Lung (tissue), 11 donors: ENCODE measurements at regions not wholly inside any gene's neighbourhood (a gene's known extent, or its start where the extent isn't known, plus 50 kb on each side); places are given as distances from the start of the nearest gene placed in this dataset.

ENCODE experiments used
- ATAC-seq: fragments of 200-7000 bp; cut with Tn5 transposase; one replicate; pipeline ENCODE4 v1.9.1; 2020; ENCODE audit warnings: moderate number of reproducible peaks; ENCODE audit not compliant: insufficient read depth, low FRiP score
- DNase-seq, 3 donors: peaks; one replicate each; pipeline ENCODE4 v3.0.0-alpha.2; 2013 to 2017
- H3K27ac ChIP-seq, 2 donors: one replicate each; pipeline ENCODE4 v1.5.1; 2013; ENCODE audit warnings: mild to moderate bottlenecking in 2 of 2, moderate library complexity in 2 of 2, control low read depth in 1 of 2, inconsistent platforms in 1 of 2, low read depth in 1 of 2, low read length in 1 of 2
- H3K27me3 ChIP-seq, 3 donors: one replicate each; pipeline ENCODE4 v1.5.1; 2013; ENCODE audit warnings: low read length in 2 of 3; ENCODE audit not compliant: control insufficient read depth in 3 of 3, insufficient read depth in 3 of 3
- H3K36me3 ChIP-seq, 4 donors: one replicate each; pipeline ENCODE4 v1.5.1; 2013; ENCODE audit warnings: low read length in 4 of 4, mild to moderate bottlenecking in 1 of 4, moderate library complexity in 1 of 4; ENCODE audit not compliant: control insufficient read depth in 4 of 4, insufficient read depth in 4 of 4
- H3K4me1 ChIP-seq, 5 donors: one replicate each; pipeline ENCODE4 v1.5.1; 2013; ENCODE audit warnings: low read length in 5 of 5, mild to moderate bottlenecking in 2 of 5, moderate library complexity in 1 of 5; ENCODE audit not compliant: control insufficient read depth in 5 of 5, insufficient read depth in 5 of 5
- H3K4me3 ChIP-seq: one replicate; pipeline ENCODE4 v1.5.1; 2013; ENCODE audit warnings: mild to moderate bottlenecking, control low read depth, moderate library complexity
- H3K9ac ChIP-seq, 2 donors: one replicate each; pipeline ENCODE4 v1.5.1; 2013; ENCODE audit warnings: low read length in 2 of 2, control low read depth in 1 of 2; ENCODE audit not compliant: insufficient read depth in 1 of 2
- H3K9me3 ChIP-seq, 4 donors: one replicate each; pipeline ENCODE4 v1.5.1; 2013; ENCODE audit warnings: low read length in 3 of 4, mild to moderate bottlenecking in 1 of 4, moderate library complexity in 1 of 4; ENCODE audit not compliant: control insufficient read depth in 4 of 4, insufficient read depth in 3 of 4
- WGBS, 2 donors: extraction: QIAGEN DNeasy Blood & Tissue Kit; methylation state at CpG; one replicate each; pipeline ENCODE4 v1.1.7; 2013; 5-methylcytosine and 5-hydroxymethylcytosine counted together
- TF ChIP-seq, protein P1 (sequence below): IDR thresholded peaks from 2 replicates; pipeline ENCODE4 v1.5.1; 2012; ENCODE audit warnings: mild to moderate bottlenecking; ENCODE audit errors: control extremely low read depth, extremely low read depth
- donor health status: control.
- donor health status: control.
- donor health status: Bipolar disorder and iron deficiency.
- donor health status: healthy.
- donor health status: DM: yes; HTN: yes; CAD: no.

GRCh38 chr18:75931079-75931478 lies 503.6 kb upstream of the SMIM21 start:
- Histone ChIP-seq H3K9ac (no peak overlapping the region), H3K27ac (no peak overlapping the region), H3K9me3 (no peaks in the 10 kb centered on the region), H3K4me3 (no peak overlapping the region), H3K27me3 (no peaks in the 10 kb centered on the region), H3K4me1 (peaks cover 0 to 13% (median 0%) of the 10 kb centered on the region in 5 donors), H3K36me3 (no peaks in the 10 kb centered on the region)
- WGBS, 2 donors = 81 to 87% methylated on average over 2 of the region's 2 CpGs
- ATAC-seq (no peak), DNase-seq (peak in 2 of 3 donors; percentile 19 to 45)
- TF ChIP-seq, protein P1, sequence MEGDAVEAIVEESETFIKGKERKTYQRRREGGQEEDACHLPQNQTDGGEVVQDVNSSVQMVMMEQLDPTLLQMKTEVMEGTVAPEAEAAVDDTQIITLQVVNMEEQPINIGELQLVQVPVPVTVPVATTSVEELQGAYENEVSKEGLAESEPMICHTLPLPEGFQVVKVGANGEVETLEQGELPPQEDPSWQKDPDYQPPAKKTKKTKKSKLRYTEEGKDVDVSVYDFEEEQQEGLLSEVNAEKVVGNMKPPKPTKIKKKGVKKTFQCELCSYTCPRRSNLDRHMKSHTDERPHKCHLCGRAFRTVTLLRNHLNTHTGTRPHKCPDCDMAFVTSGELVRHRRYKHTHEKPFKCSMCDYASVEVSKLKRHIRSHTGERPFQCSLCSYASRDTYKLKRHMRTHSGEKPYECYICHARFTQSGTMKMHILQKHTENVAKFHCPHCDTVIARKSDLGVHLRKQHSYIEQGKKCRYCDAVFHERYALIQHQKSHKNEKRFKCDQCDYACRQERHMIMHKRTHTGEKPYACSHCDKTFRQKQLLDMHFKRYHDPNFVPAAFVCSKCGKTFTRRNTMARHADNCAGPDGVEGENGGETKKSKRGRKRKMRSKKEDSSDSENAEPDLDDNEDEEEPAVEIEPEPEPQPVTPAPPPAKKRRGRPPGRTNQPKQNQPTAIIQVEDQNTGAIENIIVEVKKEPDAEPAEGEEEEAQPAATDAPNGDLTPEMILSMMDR = no peak

- Histone ChIP-seq H3K9ac (no peak overlapping the region), H3K27ac (no peak overlapping the region), H3K36me3 (no peaks in the 10 kb centered on the region), H3K4me3 (no peak overlapping the region), H3K27me3 (no peaks in the 10 kb centered on the region), H3K9me3 (no peaks in the 10 kb centered on the region), H3K4me1 (peaks cover 0 to 13% (median 0%) of the 10 kb centered on the region in 5 donors)
- peak in 2 of 3 donors; percentile 72 to 74 for DNase-seq
- WGBS, 2 donors = 74 to 82% methylated on average over 2 of the region's 2 CpGs
- ATAC-seq = no peak
- TF ChIP-seq, protein P1 = no peak
Observed at GRCh38 chr18:75928706-75929105, 501.2 kb upstream of the SMIM21 start.

DNA sequence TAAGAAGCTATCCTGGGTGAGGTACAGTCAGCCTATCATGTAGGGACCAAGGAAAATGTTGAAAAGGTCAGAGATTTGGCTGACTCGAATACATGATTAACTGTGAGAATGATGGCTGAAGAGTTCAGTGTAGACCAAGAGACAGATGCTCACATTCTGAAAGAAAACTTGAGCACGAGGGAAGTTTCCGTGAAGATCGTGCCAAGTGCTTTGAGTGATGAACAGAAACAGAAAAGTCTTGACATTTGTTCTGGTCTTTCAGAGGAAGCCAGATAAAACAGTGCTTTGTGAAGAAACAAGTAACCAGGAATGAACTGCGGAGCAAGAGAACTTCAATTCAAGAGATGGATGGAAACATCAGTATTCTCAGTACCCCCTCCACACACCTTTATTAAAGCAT lies 500.3 kb upstream of the SMIM21 start:
- no peak overlapping the region for H3K9ac ChIP-seq
- H3K27ac ChIP-seq = no peak overlapping the region
- DNase-seq = peak; percentile 54 to 94 (median 86)
- TF ChIP-seq, protein P1 = no peak
- no peaks in the 10 kb centered on the region for H3K27me3 ChIP-seq
- WGBS, 2 donors = 72 to 78% methylated on average over 5 of the region's 5 CpGs
- H3K9me3 ChIP-seq = no peaks in the 10 kb centered on the region
- no peak overlapping the region for H3K4me3 ChIP-seq
- no peaks in the 10 kb centered on the region for H3K36me3 ChIP-seq
- H3K4me1 ChIP-seq = peaks cover 0 to 14% (median 2%) of the 10 kb centered on the region in 5 donors
- ATAC-seq = no peak

DNA sequence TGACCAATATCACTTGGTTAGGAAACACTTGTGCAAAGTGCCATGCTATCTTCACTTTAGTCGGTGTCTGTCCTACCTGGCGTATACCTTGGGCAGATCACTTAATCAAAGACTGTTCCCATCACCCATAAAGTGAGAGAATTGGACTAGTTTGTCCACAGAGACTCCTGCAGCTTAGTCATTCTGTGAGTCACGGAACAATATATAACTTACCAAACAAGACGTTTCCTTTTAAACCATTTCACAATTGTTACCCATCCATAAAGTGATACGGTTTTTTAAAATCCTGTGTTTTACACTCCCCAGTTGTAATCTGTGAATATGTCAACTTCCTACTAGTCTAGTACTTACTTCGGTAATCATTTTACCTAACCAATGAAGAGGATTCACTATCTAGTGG lies 499.3 kb upstream of the SMIM21 start:
- no peaks in the 10 kb centered on the region for H3K36me3 ChIP-seq
- WGBS, 2 donors = 90 to 91% methylated on average over 6 of the region's 6 CpGs
- no peak for ATAC-seq
- H3K4me3 ChIP-seq = no peak overlapping the region
- DNase-seq = no peak
- H3K27ac ChIP-seq = no peak overlapping the region
- no peaks in the 10 kb centered on the region for H3K9me3 ChIP-seq
- no peak overlapping the region for H3K9ac ChIP-seq
- no peaks in the 10 kb centered on the region for H3K27me3 ChIP-seq
- TF ChIP-seq, protein P1 = no peak
- peaks cover 0 to 14% (median 2%) of the 10 kb centered on the region in 5 donors for H3K4me1 ChIP-seq
